ENCODE measurements at regions not wholly inside any gene's neighbourhood (a gene's known extent, or its start where the extent isn't known, plus 50 kb on each side); places are given as distances from the start of the nearest gene placed in this dataset. TPM values are rescaled to one million over a fixed set of nuclear protein-coding genes. Genes with fewer than 3 reads are reported as not detected.

Small RNAs in the stretch of these regions (small RNA-seq; reads per million reads assigned to genes)
- not detected for gene MRPL57P8

All from GM12878 (cell line).